Keratinocyte (primary cell): ENCODE measurements at regions not wholly inside any gene's neighbourhood (a gene's known extent, or its start where the extent isn't known, plus 50 kb on each side); places are given as distances from the start of the nearest gene placed in this dataset.

ENCODE experiments used
- DNase-seq: peaks from one replicate; pipeline ENCODE4 v3.0.0-alpha.2; 2011; ENCODE audit warnings: low read depth, missing footprints, low spot score
- FAIRE-seq: peaks from 2 replicates; lab custom pipeline; 2011; peaks lifted over from hg19 to GRCh38; lab: Jason Lieb, UNC
- H2AFZ ChIP-seq: 2 replicates; pipeline ENCODE4 v1.6.0; 2012; ENCODE audit warnings: low read length, control low read depth, inconsistent platforms; ENCODE audit not compliant: control insufficient read depth
- H3K27ac ChIP-seq: 2 replicates; pipeline ENCODE4 v1.5.1; 2011; ENCODE audit warnings: low read length; ENCODE audit not compliant: control insufficient read depth, insufficient read depth
- H3K27me3 ChIP-seq: 3 replicates; pipeline ENCODE4 v1.6.0; 2011; ENCODE audit warnings: low read length; ENCODE audit not compliant: control insufficient read depth, insufficient read depth; ENCODE audit errors: extremely low read depth
- H3K36me3 ChIP-seq, 2 experiments: 2 replicates in 1 of 2; 3 replicates in 1 of 2; pipeline ENCODE4 v1.5.1; 2011; ENCODE audit warnings: low read length in 2 of 2, mild to moderate bottlenecking in 1 of 2; ENCODE audit not compliant: control insufficient read depth in 2 of 2, insufficient read depth in 2 of 2; ENCODE audit errors: extremely low read depth in 1 of 2
- H3K4me1 ChIP-seq: 3 replicates; pipeline ENCODE4 v1.5.1; 2011; ENCODE audit warnings: low read length; ENCODE audit not compliant: control insufficient read depth, insufficient read depth; ENCODE audit errors: extremely low read depth
- H3K4me2 ChIP-seq: 3 replicates; pipeline ENCODE4 v1.6.0; 2011; ENCODE audit warnings: low read depth, low read length; ENCODE audit not compliant: control insufficient read depth, insufficient read depth; ENCODE audit errors: extremely low read depth
- H3K4me3 ChIP-seq, 3 experiments: fragments of 200-600 bp in 1 of 3; sonication (generic) in 1 of 3; 2 replicates in 2 of 3; 3 replicates in 1 of 3; pipeline ENCODE4 v1.5.1; 2011 to 2016; ENCODE audit warnings: low read length in 3 of 3, mild to moderate bottlenecking in 3 of 3, control low read depth in 2 of 3, inconsistent platforms in 1 of 3, low read depth in 1 of 3, mixed read lengths in 1 of 3, mixed run types in 1 of 3, moderate library complexity in 1 of 3; ENCODE audit not compliant: control insufficient read depth in 2 of 3, insufficient read depth in 2 of 3; ENCODE audit errors: extremely low read depth in 1 of 3
- H3K79me2 ChIP-seq: 2 replicates; pipeline ENCODE4 v1.6.0; 2012; ENCODE audit warnings: low read length; ENCODE audit not compliant: control insufficient read depth, insufficient read depth
- H3K9ac ChIP-seq: 3 replicates; pipeline ENCODE4 v1.6.0; 2011; ENCODE audit warnings: low read length; ENCODE audit not compliant: control insufficient read depth, insufficient read depth; ENCODE audit errors: extremely low read depth
- H3K9me1 ChIP-seq: 3 replicates; pipeline ENCODE4 v1.6.0; 2011; ENCODE audit warnings: low read length; ENCODE audit not compliant: control insufficient read depth, insufficient read depth; ENCODE audit errors: extremely low read depth
- H3K9me3 ChIP-seq: 2 replicates; pipeline ENCODE4 v1.5.1; 2012; ENCODE audit warnings: low read depth, low read length; ENCODE audit not compliant: control insufficient read depth
- H4K20me1 ChIP-seq: 3 replicates; pipeline ENCODE4 v1.6.0; 2011; ENCODE audit warnings: low read length; ENCODE audit not compliant: control insufficient read depth, insufficient read depth; ENCODE audit errors: extremely low read depth
- CTCF ChIP-seq, 3 experiments: IDR thresholded peaks in 1 of 3; conservative IDR thresholded peaks in 1 of 3; optimal IDR thresholded peaks in 1 of 3; 2 replicates in 2 of 3; 3 replicates in 1 of 3; pipeline versions ENCODE3 to v1.5.1; 2011; ENCODE audit warnings: low read length in 3 of 3, mild to moderate bottlenecking in 3 of 3, moderate library complexity in 2 of 3, control low read depth in 1 of 3, inconsistent platforms in 1 of 3; ENCODE audit not compliant: insufficient read depth in 2 of 3; ENCODE audit errors: extremely low read depth in 1 of 3
- EZH2 ChIP-seq: IDR thresholded peaks from one replicate; pipeline ENCODE4 v1.6.1; 2012; ENCODE audit warnings: inconsistent platforms, mild to moderate bottlenecking, low read length, moderate library complexity
- dilution Hi-C: fragments of 300-500 bp; cut with MboI; formaldehyde crosslinking; loops from one replicate; pipeline ENCODE4 v1.7.0; 2020; ENCODE audit warnings: low sequenced_read_pairs; ENCODE audit not compliant: extremely low pct_ligation_motif_present

- Histone ChIP-seq H3K9ac (no peak overlapping the region), H3K36me3 (no peaks in the 10 kb centered on the region), H2AFZ (no peak overlapping the region), H3K9me1 (no peaks in the 10 kb centered on the region), H3K4me3 (no peak overlapping the region), H3K9me3 (no peaks in the 10 kb centered on the region), H3K4me1 (no peaks in the 10 kb centered on the region), H3K79me2 (no peaks in the 10 kb centered on the region), H3K4me2 (no peak overlapping the region), H3K27ac (no peak overlapping the region), H3K27me3 (peaks cover 37% of the 10 kb centered on the region), H4K20me1 (no peaks in the 10 kb centered on the region)
- TF ChIP-seq EZH2 (no peak), CTCF (optimal IDR thresholded peaks at IDR 0.05 in 1 of 3, IDR thresholded peaks at IDR 0.05 in 1 of 3, conservative IDR thresholded peaks at IDR 0.05 in 1 of 3; ENCODE audit: extremely low read depth in 1 of 3, insufficient read depth in 2 of 3, low read length in 3 of 3) (no peak)
- dilution Hi-C loops: no loop called here
- no peak for FAIRE-seq
- no peak for DNase-seq
Observed at GRCh38 chr2:120871016-120871635, 135.5 kb downstream of the GLI2 start.

- dilution Hi-C loops: no loop called here
- TF ChIP-seq EZH2: no peak
- TF ChIP-seq CTCF (optimal IDR thresholded peaks at IDR 0.05 in 1 of 3, IDR thresholded peaks at IDR 0.05 in 1 of 3, conservative IDR thresholded peaks at IDR 0.05 in 1 of 3; ENCODE audit: extremely low read depth in 1 of 3, insufficient read depth in 2 of 3, low read length in 3 of 3): no peak
- FAIRE-seq (no peak), DNase-seq (no peak)
- Histone ChIP-seq H3K27me3 (peaks cover 29% of the 10 kb centered on the region), H3K27ac (no peak overlapping the region), H3K4me1 (no peaks in the 10 kb centered on the region), H3K9me1 (no peaks in the 10 kb centered on the region), H3K9ac (no peak overlapping the region), H3K4me2 (no peak overlapping the region), H3K79me2 (no peaks in the 10 kb centered on the region), H2AFZ (no peak overlapping the region), H3K36me3 (no peaks in the 10 kb centered on the region), H4K20me1 (no peaks in the 10 kb centered on the region), H3K4me3 (no peak overlapping the region), H3K9me3 (no peaks in the 10 kb centered on the region)
Observed at GRCh38 chr2:120871881-120872620, 136.4 kb downstream of the GLI2 start.
